Stimulated activated CD4-positive, alpha-beta T cell treated with anti-CD3 and anti-CD28 coated beads, Interleukin-4, amount 100 ng/mL, for 48 hours (primary cell): ENCODE measurements at regions not wholly inside any gene's neighbourhood (a gene's known extent, or its start where the extent isn't known, plus 50 kb on each side); places are given as distances from the start of the nearest gene placed in this dataset.
"Not testable (repeated sequence)": the region's sequence is repeated elsewhere in the genome, so short reads cannot be mapped to it uniquely, and the experiment has no call there.

Experiments used
- DNase-seq, 2 donors: peaks; one replicate each; pipeline ENCODE4 v3.0.0-alpha.2; 2020; ENCODE audit warnings: low read depth in 2 of 2

- DNase-seq, result no peak
These were observed 297.8 kb upstream of the SLC39A10 start for GRCh38 chr2:195359043-195359735.

GRCh38 chr2:195356920-195357440 lies 300.0 kb upstream of the SLC39A10 start:
- no peak for DNase-seq

- DNase-seq, result no peak
These were observed 301.0 kb upstream of the SLC39A10 start for GRCh38 chr2:195356026-195356425.

- no peak for DNase-seq
These were observed 304.4 kb upstream of the SLC39A10 start for GRCh38 chr2:195352581-195352980.

- no peak for DNase-seq
These were observed 313.0 kb upstream of the SLC39A10 start for GRCh38 chr2:195343942-195344530.

GRCh38 chr2:195343540-195343939 lies 313.5 kb upstream of the SLC39A10 start:
- no peak for DNase-seq

- DNase-seq, result no peak
These were observed 315.0 kb upstream of the SLC39A10 start for GRCh38 chr2:195342061-195342460.

GRCh38 chr2:195338856-195339255 lies 318.2 kb upstream of the SLC39A10 start:
- DNase-seq, result no peak

- DNase-seq, result no peak
These were observed 319.4 kb upstream of the SLC39A10 start for GRCh38 chr2:195337597-195337996.

GRCh38 chr2:195333869-195334268 lies 323.2 kb upstream of the SLC39A10 start:
- DNase-seq, result no peak

GRCh38 chr2:195331966-195332365 lies 325.1 kb upstream of the SLC39A10 start:
- DNase-seq, result no peak

- DNase-seq, result no peak
These were observed 325.9 kb upstream of the SLC39A10 start for GRCh38 chr2:195331129-195331528.

- DNase-seq, result no peak
These were observed 326.5 kb upstream of the SLC39A10 start for GRCh38 chr2:195330513-195330956.

- DNase-seq, result not testable (repeated sequence)
These were observed 327.2 kb upstream of the SLC39A10 start for GRCh38 chr2:195329784-195330183.

GRCh38 chr2:195326537-195326936 lies 330.5 kb upstream of the SLC39A10 start:
- DNase-seq, result no peak

GRCh38 chr2:195322324-195322723 lies 334.7 kb upstream of the SLC39A10 start:
- DNase-seq, result no peak

GRCh38 chr2:195320413-195320973 lies 336.5 kb upstream of the SLC39A10 start:
- no peak for DNase-seq

- no peak for DNase-seq
These were observed 337.2 kb upstream of the SLC39A10 start for GRCh38 chr2:195319548-195320412.

GRCh38 chr2:195319112-195319460 lies 337.9 kb upstream of the SLC39A10 start:
- DNase-seq, result no peak

GRCh38 chr2:195318440-195319111 lies 338.4 kb upstream of the SLC39A10 start:
- DNase-seq, result peak; percentile 9 to 22

- DNase-seq, result no peak
These were observed 339.5 kb upstream of the SLC39A10 start for GRCh38 chr2:195317550-195317949.

GRCh38 chr2:195316486-195316885 lies 340.5 kb upstream of the SLC39A10 start:
- no peak for DNase-seq
